Panc1 (cell line): ENCODE measurements at regions not wholly inside any gene's neighbourhood (a gene's known extent, or its start where the extent isn't known, plus 50 kb on each side); places are given as distances from the start of the nearest gene placed in this dataset.
A peak's percentile ranks its signal among the peaks of the same experiment; 100 is the strongest.

Experiments
- ATAC-seq: fragments of 200-7000 bp; cut with Tn5 transposase; 2 replicates; pipeline ENCODE4 v1.9.1; 2020; ENCODE audit warnings: mild to moderate bottlenecking, moderate library complexity
- BruUV-seq: library from RNA; stranded (reverse); fragments of 400-500 nt; replicated peaks from 2 replicates; lab custom pipeline; 2021; lab: Mats Ljungman, UMichigan
- CTCF ChIA-PET: fragments of 300-600 bp; sonication (Branson Sonifier 250); formaldehyde crosslinking; loops from one replicate; lab custom pipeline; 2022; ENCODE audit warnings: antibody characterized with exemption; lab: Charles Lee
- POLR2A ChIA-PET: fragments of 300-600 bp; sonication (Branson Sonifier 250); formaldehyde crosslinking; loops from one replicate; lab custom pipeline; 2022; ENCODE audit warnings: antibody characterized with exemption; lab: Charles Lee
- DNase-seq: peaks from one replicate; pipeline ENCODE4 v3.0.0-alpha.2; 2010; ENCODE audit warnings: low read depth, low spot score
- H3K27ac ChIP-seq: 2 replicates; pipeline ENCODE4 v1.5.1; 2011; ENCODE audit warnings: mild to moderate bottlenecking, low read length, inconsistent platforms
- H3K27me3 ChIP-seq: fragments of 200-500 bp; sonication (Bioruptor generic); 2 replicates; pipeline ENCODE4 v1.6.0; 2014; ENCODE audit warnings: low read length, inconsistent platforms; ENCODE audit not compliant: control insufficient read depth, insufficient read depth
- H3K36me3 ChIP-seq: fragments of 200-500 bp; sonication (Bioruptor generic); 2 replicates; pipeline ENCODE4 v1.5.1; 2014; ENCODE audit warnings: inconsistent platforms, mild to moderate bottlenecking, low read length, moderate library complexity; ENCODE audit not compliant: control insufficient read depth, insufficient read depth
- H3K4me1 ChIP-seq: 2 replicates; pipeline ENCODE4 v1.5.1; 2011; ENCODE audit warnings: inconsistent platforms, mild to moderate bottlenecking, low read length, moderate library complexity; ENCODE audit not compliant: control insufficient read depth, insufficient read depth
- H3K4me3 ChIP-seq, 2 experiments: 2 replicates each; pipeline ENCODE4 v1.5.1; 2011 to 2012; ENCODE audit warnings: low read depth in 2 of 2, low read length in 2 of 2, mild to moderate bottlenecking in 2 of 2, inconsistent platforms in 1 of 2, moderate library complexity in 1 of 2
- H3K9me3 ChIP-seq: fragments of 200-500 bp; sonication (Bioruptor generic); 2 replicates; pipeline ENCODE4 v1.5.1; 2014; ENCODE audit warnings: low read depth, mild to moderate bottlenecking, inconsistent platforms, low read length, moderate library complexity; ENCODE audit not compliant: control insufficient read depth, insufficient read depth
- CTCF ChIP-seq: fragments of 450-650 bp; IDR thresholded peaks from 2 replicates; pipeline ENCODE4 v1.5.1; 2017; ENCODE audit warnings: mild to moderate bottlenecking
- POLR2AphosphoS5 ChIP-seq: IDR thresholded peaks from 2 replicates; pipeline ENCODE4 v1.6.1; 2012; ENCODE audit warnings: mild to moderate bottlenecking, low read depth, low read length, moderate library complexity
- SIN3A ChIP-seq: IDR thresholded peaks from 2 replicates; pipeline ENCODE4 v1.6.1; 2012; ENCODE audit warnings: low read depth, mild to moderate bottlenecking, low read length, moderate library complexity, borderline replicate concordance; ENCODE audit not compliant: insufficient read depth
- TCF7L2 ChIP-seq: IDR thresholded peaks from 2 replicates; pipeline ENCODE4 v1.6.1; 2011; ENCODE audit warnings: mild to moderate bottlenecking, low read depth, low read length, inconsistent platforms
- in situ Hi-C: cut with HindIII; loops from 2 replicates; pipeline ENCODE4 v1.10.0; 2016; ENCODE audit warnings: low sequenced_read_pairs, low pct_unique_long_range_greater_than_20kb
- intact Hi-C: fragments of 100-400 bp; cut with micrococcal nuclease; formaldehyde crosslinking; loops from one replicate; pipeline ENCODE4 v1.10.0; 2022; ENCODE audit not compliant: unreplicated experiment
- TF ChIP-seq, protein P1 (sequence below), 2 experiments: IDR thresholded peaks; 2 replicates each; pipeline ENCODE4 v1.6.1; 2011 to 2012; ENCODE audit warnings: low read depth in 2 of 2, control low read depth in 1 of 2, low read length in 1 of 2, mild to moderate bottlenecking in 1 of 2, moderate library complexity in 1 of 2; ENCODE audit not compliant: insufficient read depth in 1 of 2

- H3K27me3 ChIP-seq, result no peaks in the 10 kb centered on the region
- no TSS peak for BruUV-seq
- H3K9me3 ChIP-seq, result no peaks in the 10 kb centered on the region
- ChIA-PET CTCF (no interaction called here), POLR2A (no interaction called here)
- TF ChIP-seq TCF7L2, result no peak
- DNase-seq (no peak), ATAC-seq (no peak)
- intact Hi-C loops, result no loop called here
- no peaks in the 10 kb centered on the region for H3K36me3 ChIP-seq
- peaks cover 8% of the 10 kb centered on the region for H3K4me1 ChIP-seq
- in situ Hi-C loops, result no loop called here
- no peak overlapping the region for H3K27ac ChIP-seq
- no peak overlapping the region for H3K4me3 ChIP-seq
These were observed 254.0 kb upstream of the DMRT1 start for GRCh38 chr9:587527-587926.

GRCh38 chr9:588981-589380 lies 252.5 kb upstream of the DMRT1 start:
- in situ Hi-C loops, result no loop called here
- BruUV-seq, result no TSS peak
- Histone ChIP-seq H3K4me1 (peaks cover 8% of the 10 kb centered on the region), H3K27me3 (no peaks in the 10 kb centered on the region), H3K9me3 (no peaks in the 10 kb centered on the region), H3K36me3 (no peaks in the 10 kb centered on the region), H3K4me3 (no peak overlapping the region), H3K27ac (peak overlapping the region; percentile 65; the same call in 1 of the 2 replicates)
- DNase-seq (no peak), ATAC-seq (no peak)
- CTCF ChIA-PET, result no interaction called here
- intact Hi-C loops, result no loop called here
- POLR2A ChIA-PET, result no interaction called here
- no peak for TF ChIP-seq SIN3A
- TF ChIP-seq TCF7L2, result no peak
- TF ChIP-seq, protein P1, sequence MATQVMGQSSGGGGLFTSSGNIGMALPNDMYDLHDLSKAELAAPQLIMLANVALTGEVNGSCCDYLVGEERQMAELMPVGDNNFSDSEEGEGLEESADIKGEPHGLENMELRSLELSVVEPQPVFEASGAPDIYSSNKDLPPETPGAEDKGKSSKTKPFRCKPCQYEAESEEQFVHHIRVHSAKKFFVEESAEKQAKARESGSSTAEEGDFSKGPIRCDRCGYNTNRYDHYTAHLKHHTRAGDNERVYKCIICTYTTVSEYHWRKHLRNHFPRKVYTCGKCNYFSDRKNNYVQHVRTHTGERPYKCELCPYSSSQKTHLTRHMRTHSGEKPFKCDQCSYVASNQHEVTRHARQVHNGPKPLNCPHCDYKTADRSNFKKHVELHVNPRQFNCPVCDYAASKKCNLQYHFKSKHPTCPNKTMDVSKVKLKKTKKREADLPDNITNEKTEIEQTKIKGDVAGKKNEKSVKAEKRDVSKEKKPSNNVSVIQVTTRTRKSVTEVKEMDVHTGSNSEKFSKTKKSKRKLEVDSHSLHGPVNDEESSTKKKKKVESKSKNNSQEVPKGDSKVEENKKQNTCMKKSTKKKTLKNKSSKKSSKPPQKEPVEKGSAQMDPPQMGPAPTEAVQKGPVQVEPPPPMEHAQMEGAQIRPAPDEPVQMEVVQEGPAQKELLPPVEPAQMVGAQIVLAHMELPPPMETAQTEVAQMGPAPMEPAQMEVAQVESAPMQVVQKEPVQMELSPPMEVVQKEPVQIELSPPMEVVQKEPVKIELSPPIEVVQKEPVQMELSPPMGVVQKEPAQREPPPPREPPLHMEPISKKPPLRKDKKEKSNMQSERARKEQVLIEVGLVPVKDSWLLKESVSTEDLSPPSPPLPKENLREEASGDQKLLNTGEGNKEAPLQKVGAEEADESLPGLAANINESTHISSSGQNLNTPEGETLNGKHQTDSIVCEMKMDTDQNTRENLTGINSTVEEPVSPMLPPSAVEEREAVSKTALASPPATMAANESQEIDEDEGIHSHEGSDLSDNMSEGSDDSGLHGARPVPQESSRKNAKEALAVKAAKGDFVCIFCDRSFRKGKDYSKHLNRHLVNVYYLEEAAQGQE (IDR thresholded peaks at IDR 0.05; ENCODE audit: insufficient read depth in 1 of 2, low read depth in 2 of 2, low read length in 1 of 2), result no peak
- no peak for TF ChIP-seq CTCF
- TF ChIP-seq POLR2AphosphoS5, result no peak

DNA sequence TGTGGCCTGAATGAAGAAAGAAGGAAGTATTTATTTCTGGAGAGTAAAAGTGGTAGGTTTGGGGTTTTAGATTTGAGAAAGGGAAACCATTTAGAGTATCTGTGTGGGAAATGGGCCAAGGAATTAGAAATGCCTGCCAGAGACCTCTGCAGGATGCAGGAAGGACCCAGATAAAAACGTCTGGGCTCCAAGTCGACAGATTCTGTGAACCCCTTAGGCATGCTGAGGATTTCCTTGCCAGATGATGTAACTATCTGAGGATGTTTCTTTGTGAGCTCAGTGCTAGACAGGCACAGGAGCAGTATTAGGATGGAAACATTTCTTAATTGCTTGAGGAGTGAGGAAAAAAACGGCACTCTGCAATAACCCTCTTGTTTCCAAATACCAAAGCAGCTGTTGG lies 251.8 kb upstream of the DMRT1 start:
- Histone ChIP-seq H3K9me3 (no peaks in the 10 kb centered on the region), H3K27ac (peak overlapping the region; percentile 65), H3K27me3 (no peaks in the 10 kb centered on the region), H3K36me3 (no peaks in the 10 kb centered on the region), H3K4me3 (no peak overlapping the region), H3K4me1 (peaks cover 8% of the 10 kb centered on the region)
- intact Hi-C loops, result no loop called here
- ChIA-PET CTCF (no interaction called here), POLR2A (no interaction called here)
- no TSS peak for BruUV-seq
- in situ Hi-C loops, result no loop called here
- no peak for TF ChIP-seq TCF7L2
- no peak for TF ChIP-seq POLR2AphosphoS5
- TF ChIP-seq CTCF, result no peak
- TF ChIP-seq, protein P1 (IDR thresholded peaks at IDR 0.05; ENCODE audit: insufficient read depth in 1 of 2, low read depth in 2 of 2, low read length in 1 of 2), result no peak
- DNase-seq (no peak), ATAC-seq (no peak)
